Adrenal gland (tissue), 9 donors: ENCODE measurements at regions not wholly inside any gene's neighbourhood (a gene's known extent, or its start where the extent isn't known, plus 50 kb on each side); places are given as distances from the start of the nearest gene placed in this dataset.

Experiments used
- DNase-seq, 7 donors: peaks; one replicate each; pipeline ENCODE4 v3.0.0-alpha.2; 2019 to 2020
- H3K27ac ChIP-seq, 5 donors: fragments of 200-600 bp; sonication (generic) in 4 of 5; 1 replicate in 3 of 5; 2 replicates in 2 of 5; pipeline versions ENCODE4 v1.5.1 to v1.8.0; 2016 to 2020; ENCODE audit warnings: mild to moderate bottlenecking in 1 of 5
- H3K27me3 ChIP-seq: fragments of 200-600 bp; 2 replicates; pipeline ENCODE4 v1.8.0; 2021
- H3K36me3 ChIP-seq, 2 donors: fragments of 200-600 bp; replicated peaks in 1 of 2; 1 replicate in 1 of 2; 2 replicates in 1 of 2; pipeline versions ENCODE4 v1.5.1 to v1.8.0; 2018 to 2022
- H3K4me1 ChIP-seq, 2 donors: fragments of 200-600 bp; replicated peaks in 1 of 2; 1 replicate in 1 of 2; 2 replicates in 1 of 2; pipeline versions ENCODE4 v1.5.1 to v1.8.0; 2018 to 2021
- H3K4me3 ChIP-seq, 4 donors: fragments of 200-600 bp; sonication (generic) in 3 of 4; one replicate each; pipeline ENCODE4 v1.5.1; 2016 to 2018
- H3K9me3 ChIP-seq, 3 donors: fragments of 200-600 bp; sonication (generic) in 1 of 3; replicated peaks in 1 of 3; 1 replicate in 2 of 3; 2 replicates in 1 of 3; pipeline versions ENCODE4 v1.5.1 to v1.8.0; 2016 to 2021
- POLR2A ChIP-seq, 2 donors: fragments of 450-650 bp; IDR thresholded peaks; one replicate each; pipeline ENCODE4 v1.6.1; 2017; ENCODE audit warnings: antibody characterized with exemption in 2 of 2, mild to moderate bottlenecking in 2 of 2, moderate library complexity in 1 of 2
- WGBS, 4 donors: extraction: QIAGEN DNeasy Blood & Tissue Kit in 2 of 4; methylation state at CpG; one replicate each; pipeline versions ENCODE4 v1.1.5 to v1.1.7; 2013 to 2017; 5-methylcytosine and 5-hydroxymethylcytosine counted together
- intact Hi-C, 2 donors: fragments of 100-400 bp; cut with DNase I; formaldehyde crosslinking; loops; one replicate each; pipeline versions ENCODE4 v1.14.1 to v1.15.0; 2022 to 2023
- TF ChIP-seq, protein P1 (sequence below), 6 experiments: fragments of 450-650 bp in 4 of 6; fragments of 200-600 bp in 2 of 6; sonication (generic) in 1 of 6; IDR thresholded peaks; 1 replicate in 5 of 6; 2 replicates in 1 of 6; pipeline versions ENCODE4 v1.5.1 to v1.8.0; 2016 to 2021; ENCODE audit warnings: antibody characterized with exemption in 6 of 6, mild to moderate bottlenecking in 2 of 6, moderate library complexity in 1 of 6
- donor health status: healthy with polysubstance abuse.
- donor health status: Bipolar disorder and iron deficiency.
- donor health status: DM: yes; HTN: yes; CAD: no.
- donor health status: DM: no; HTN: no; CAD: no.
- donor health status: DM: no; HTN: no; CAD: no.

DNA sequence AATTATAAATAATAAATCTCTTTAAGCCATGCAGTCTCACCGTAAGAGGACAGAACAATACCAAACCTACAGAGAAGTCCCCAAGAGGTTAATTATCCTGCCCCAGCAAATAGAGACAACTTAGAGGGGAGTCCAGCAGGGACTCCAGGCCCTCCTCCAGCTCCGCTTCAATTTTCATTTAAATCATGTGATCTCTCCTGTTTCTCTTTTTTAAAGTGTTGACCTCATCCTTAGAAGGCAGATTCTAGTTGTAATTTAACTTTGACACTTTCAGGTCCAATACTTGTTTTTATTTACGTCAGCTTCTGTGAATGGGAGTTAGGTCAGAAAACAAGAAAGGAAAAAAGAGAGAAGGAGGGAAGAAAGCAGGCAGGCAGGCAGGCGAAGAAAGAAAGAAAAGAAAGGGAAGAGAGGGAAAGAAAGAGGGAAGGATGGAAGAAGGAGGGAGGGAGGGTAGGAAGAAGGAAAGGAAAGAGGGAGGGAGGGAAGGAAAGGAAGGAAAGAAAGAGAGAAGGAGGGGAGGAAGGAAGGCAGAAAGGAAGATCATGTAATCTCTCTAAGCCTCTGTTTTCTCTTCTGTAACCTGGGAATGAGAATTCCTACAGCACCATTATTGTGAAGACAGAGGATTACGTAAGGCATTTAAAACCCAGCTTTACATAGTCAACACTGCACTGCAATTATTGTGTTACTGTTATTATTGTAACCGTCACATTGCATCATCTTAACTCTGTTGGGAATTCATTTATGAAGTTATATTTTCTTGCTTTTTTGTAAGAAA lies 227.7 kb downstream of the SKIDA1 start:
- no peaks in the 10 kb centered on the region for H3K27me3 ChIP-seq
- intact Hi-C loops, result no loop called here
- 86 to 88% (median 87%) methylated on average over 6 of the region's 6 CpGs for WGBS, 4 donors

DNA sequence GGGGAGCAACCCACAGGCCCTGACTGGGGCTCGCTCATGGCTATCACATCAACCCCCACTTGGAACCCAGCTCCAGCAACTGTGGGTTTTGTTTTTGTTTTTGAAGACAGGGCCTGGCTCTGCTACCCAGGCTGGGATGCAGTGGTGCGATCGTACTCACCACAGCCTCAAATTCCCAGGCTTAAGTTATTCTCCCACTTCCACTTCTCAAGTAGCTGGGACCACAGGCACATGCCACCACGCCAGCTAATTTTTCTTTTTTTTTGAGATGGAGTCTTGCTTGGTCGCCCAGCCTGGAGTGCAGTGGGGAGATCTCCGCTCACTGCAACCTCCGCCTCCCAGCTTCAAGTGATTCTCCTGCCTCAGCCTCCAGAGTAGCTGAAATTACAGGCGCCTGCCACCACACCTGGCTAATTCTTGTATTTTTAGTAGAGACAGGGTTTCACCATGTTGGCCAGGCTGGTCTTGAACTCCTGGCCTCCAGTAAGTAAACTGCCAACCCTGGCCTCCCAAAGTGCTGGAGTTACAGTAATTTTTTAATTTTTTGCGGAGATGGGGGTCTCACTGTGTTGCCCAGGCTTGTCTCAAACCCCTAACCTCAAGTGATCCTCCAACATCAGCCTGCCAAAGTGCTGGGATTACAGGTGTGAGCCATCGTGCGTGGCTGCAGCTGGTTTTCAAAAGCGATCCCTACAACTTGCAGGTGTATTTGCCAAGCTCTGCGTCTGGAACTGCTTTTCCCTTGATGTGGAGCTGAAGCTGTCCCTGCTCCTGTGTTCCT lies 228.7 kb downstream of the SKIDA1 start:
- Histone ChIP-seq H3K27me3 (no peaks in the 10 kb centered on the region), H3K4me1 (peaks cover 6 to 18% of the 10 kb centered on the region in 2 donors), H3K27ac (no peak overlapping the region), H3K9me3 (no peaks in the 10 kb centered on the region), H3K4me3 (no peak overlapping the region), H3K36me3 (no peaks in the 10 kb centered on the region)
- no peak for TF ChIP-seq POLR2A (IDR thresholded peaks at IDR 0.05)
- TF ChIP-seq, protein P1, sequence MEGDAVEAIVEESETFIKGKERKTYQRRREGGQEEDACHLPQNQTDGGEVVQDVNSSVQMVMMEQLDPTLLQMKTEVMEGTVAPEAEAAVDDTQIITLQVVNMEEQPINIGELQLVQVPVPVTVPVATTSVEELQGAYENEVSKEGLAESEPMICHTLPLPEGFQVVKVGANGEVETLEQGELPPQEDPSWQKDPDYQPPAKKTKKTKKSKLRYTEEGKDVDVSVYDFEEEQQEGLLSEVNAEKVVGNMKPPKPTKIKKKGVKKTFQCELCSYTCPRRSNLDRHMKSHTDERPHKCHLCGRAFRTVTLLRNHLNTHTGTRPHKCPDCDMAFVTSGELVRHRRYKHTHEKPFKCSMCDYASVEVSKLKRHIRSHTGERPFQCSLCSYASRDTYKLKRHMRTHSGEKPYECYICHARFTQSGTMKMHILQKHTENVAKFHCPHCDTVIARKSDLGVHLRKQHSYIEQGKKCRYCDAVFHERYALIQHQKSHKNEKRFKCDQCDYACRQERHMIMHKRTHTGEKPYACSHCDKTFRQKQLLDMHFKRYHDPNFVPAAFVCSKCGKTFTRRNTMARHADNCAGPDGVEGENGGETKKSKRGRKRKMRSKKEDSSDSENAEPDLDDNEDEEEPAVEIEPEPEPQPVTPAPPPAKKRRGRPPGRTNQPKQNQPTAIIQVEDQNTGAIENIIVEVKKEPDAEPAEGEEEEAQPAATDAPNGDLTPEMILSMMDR (IDR thresholded peaks at IDR 0.05), result no peak
- 93 to 97% (median 94%) methylated on average over 12 to 13 of the region's 13 CpGs for WGBS, 4 donors
- intact Hi-C loops, result no loop called here
- DNase-seq, result no peak

More for the DNA sequence above, 227.7 kb downstream of the SKIDA1 start:
- Histone ChIP-seq H3K9me3 (no peaks in the 10 kb centered on the region), H3K36me3 (no peaks in the 10 kb centered on the region), H3K27ac (no peak overlapping the region), H3K4me1 (peaks cover 0 to 8% of the 10 kb centered on the region in 2 donors), H3K4me3 (no peak overlapping the region)
- DNase-seq, result no peak
- TF ChIP-seq POLR2A (IDR thresholded peaks at IDR 0.05), result no peak
- TF ChIP-seq, protein P1 (IDR thresholded peaks at IDR 0.05), result no peak

DNA sequence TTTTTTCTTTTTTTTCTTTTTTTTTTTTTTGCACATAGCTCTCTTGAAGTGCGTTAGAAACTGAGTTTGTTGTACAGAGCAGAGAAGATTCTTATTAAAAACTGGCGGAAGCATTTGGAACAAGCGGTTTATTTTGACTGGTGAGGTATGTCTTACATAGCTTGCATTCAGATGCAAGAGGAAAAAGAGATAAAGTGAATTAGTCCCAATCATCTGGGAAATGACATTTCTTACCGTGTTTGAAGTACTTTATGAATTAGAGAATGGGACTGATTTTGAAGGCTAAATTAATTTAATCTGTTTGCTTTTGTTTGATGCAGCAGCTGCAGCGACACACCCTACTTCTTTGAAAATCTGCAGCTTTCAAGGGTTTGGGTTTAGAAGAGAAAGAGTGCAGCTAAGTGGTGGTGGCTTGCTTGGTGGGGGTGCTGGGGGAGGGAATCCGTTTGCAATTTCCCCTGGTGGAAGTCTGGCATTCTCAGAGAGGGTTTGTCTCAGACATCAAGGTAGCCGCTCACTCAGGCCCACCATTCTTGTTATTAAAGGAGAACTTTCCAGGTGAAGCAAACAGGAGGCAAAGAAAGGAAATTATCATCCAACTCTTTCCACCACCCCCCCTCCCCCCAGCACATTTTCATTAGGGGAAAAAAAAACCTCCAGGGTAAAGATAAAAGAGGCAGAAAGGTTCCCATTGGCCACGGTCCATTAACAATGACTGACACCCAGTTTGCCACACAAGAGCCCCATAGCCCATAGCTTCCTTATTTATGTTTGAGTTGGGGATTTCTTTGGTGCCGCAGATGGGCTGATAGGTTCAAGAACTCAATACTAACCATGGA lies 231.7 kb downstream of the SKIDA1 start:
- Histone ChIP-seq H3K4me1 (peaks cover 9 to 24% of the 10 kb centered on the region in 2 donors), H3K9me3 (no peaks in the 10 kb centered on the region), H3K27me3 (no peaks in the 10 kb centered on the region), H3K27ac (peak overlapping the region in 2 of 5 donors; percentile 37 to 65), H3K4me3 (peak overlapping the region in 1 of 4 donors; percentile 4), H3K36me3 (no peaks in the 10 kb centered on the region)
- no peak for DNase-seq
- no peak for TF ChIP-seq POLR2A (IDR thresholded peaks at IDR 0.05)
- TF ChIP-seq, protein P1 (IDR thresholded peaks at IDR 0.05), result no peak
- intact Hi-C loops, result no loop called here
- WGBS, 4 donors, result 56 to 67% (median 65%) methylated on average over 9 of the region's 9 CpGs
